ENCODE measurements at regions not wholly inside any gene's neighbourhood (a gene's known extent, or its start where the extent isn't known, plus 50 kb on each side); places are given as distances from the start of the nearest gene placed in this dataset.
"Not testable (repeated sequence)": the region's sequence is repeated elsewhere in the genome, so short reads cannot be mapped to it uniquely, and the experiment has no call there.

- CTCF ChIA-PET, result no interaction called here
- ATAC-seq (no peak), DNase-seq (ENCODE audit: low read depth, low spot score) (no peak)
- RAD21 ChIA-PET (ENCODE audit: low non-redundant PET in 1 of 2, low total read pairs in 2 of 2, uncharacterized antibody in 2 of 2, unreplicated experiment in 2 of 2), result no interaction called here
- Histone ChIP-seq H2AFZ (ENCODE audit: low read depth, low read length, poor library complexity, severe bottlenecking) (no peak overlapping the region), H3K36me3 (ENCODE audit: control insufficient read depth in 1 of 2, insufficient read depth in 2 of 2, low read length in 2 of 2) (no peaks in the 10 kb centered on the region), H3K4me1 (ENCODE audit: control insufficient read depth in 1 of 2, insufficient read depth in 2 of 2, low read length in 2 of 2) (no peaks in the 10 kb centered on the region), H3K4me2 (ENCODE audit: low read length) (no peak overlapping the region), H4K20me1 (ENCODE audit: insufficient read depth) (no peaks in the 10 kb centered on the region), H3K4me3 (replicated peaks in 1 of 2; ENCODE audit: low read depth in 1 of 2, low read length in 2 of 2) (no peak overlapping the region), H3K27me3 (ENCODE audit: insufficient read depth, low read length) (no peaks in the 10 kb centered on the region), H3K9ac (ENCODE audit: low read length) (no peak overlapping the region), H3K9me3 (ENCODE audit: control insufficient read depth in 1 of 2, insufficient read depth in 1 of 2, low read depth in 1 of 2, low read length in 2 of 2) (no peaks in the 10 kb centered on the region), H3K79me2 (ENCODE audit: insufficient read depth, low read length) (no peaks in the 10 kb centered on the region), H3K9me2 (ENCODE audit: insufficient read depth) (no peaks in the 10 kb centered on the region), H3K27ac (ENCODE audit: low read depth, low read length) (no peak overlapping the region)
- TF ChIP-seq POLR2AphosphoS5 (IDR thresholded peaks at IDR 0.05; ENCODE audit: low read depth, low read length) (no peak), ZBTB33 (IDR thresholded peaks at IDR 0.05; ENCODE audit: extremely low read depth, insufficient replicate concordance, low read length) (no peak)
- no TSS peak for BruUV-seq (replicated peaks)
- intact Hi-C loops (cut with micrococcal nuclease), result no loop called here
- POLR2A ChIA-PET, result no interaction called here
These were observed 229.9 kb downstream of the PAPSS1 start for GRCh38 chr4:107490116-107490515.

DNA sequence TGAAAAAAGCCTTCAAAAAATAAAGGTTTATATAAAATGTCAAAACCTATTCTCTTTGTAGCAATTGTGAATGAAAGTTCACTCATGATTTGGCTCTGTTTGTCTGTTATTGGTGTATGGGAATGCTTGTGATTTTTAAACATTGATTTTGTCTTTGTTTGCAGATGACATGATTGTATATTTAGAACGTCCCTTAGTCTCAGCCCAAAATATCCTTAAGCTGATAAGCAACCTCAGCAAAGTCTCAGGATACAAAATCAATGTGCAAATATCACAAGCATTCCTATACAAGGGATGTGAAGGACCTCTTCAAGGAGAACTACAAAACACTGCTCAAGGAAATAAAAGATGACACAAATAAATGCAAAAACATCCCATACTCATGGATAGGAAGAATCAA is 236.4 kb downstream of the PAPSS1 start:
- H3K9me3 ChIP-seq (ENCODE audit: control insufficient read depth in 1 of 2, insufficient read depth in 1 of 2, low read depth in 1 of 2, low read length in 2 of 2); H3K27me3 ChIP-seq (ENCODE audit: insufficient read depth, low read length); H2AFZ ChIP-seq (ENCODE audit: low read depth, low read length, poor library complexity, severe bottlenecking); H3K9ac ChIP-seq (ENCODE audit: low read length); H3K4me2 ChIP-seq (ENCODE audit: low read length); H3K4me3 ChIP-seq (replicated peaks in 1 of 2; ENCODE audit: low read depth in 1 of 2, low read length in 2 of 2); H4K20me1 ChIP-seq (ENCODE audit: insufficient read depth); ATAC-seq; CTCF ChIA-PET; intact Hi-C loops (cut with micrococcal nuclease); H3K4me1 ChIP-seq (ENCODE audit: control insufficient read depth in 1 of 2, insufficient read depth in 2 of 2, low read length in 2 of 2); POLR2A ChIA-PET; H3K9me2 ChIP-seq (ENCODE audit: insufficient read depth); H3K27ac ChIP-seq (ENCODE audit: low read depth, low read length); H3K79me2 ChIP-seq (ENCODE audit: insufficient read depth, low read length); DNase-seq (ENCODE audit: low read depth, low spot score); RAD21 ChIA-PET (ENCODE audit: low non-redundant PET in 1 of 2, low total read pairs in 2 of 2, uncharacterized antibody in 2 of 2, unreplicated experiment in 2 of 2); BruUV-seq (replicated peaks); H3K36me3 ChIP-seq (ENCODE audit: control insufficient read depth in 1 of 2, insufficient read depth in 2 of 2, low read length in 2 of 2): not testable (repeated sequence)
